Gastroesophageal sphincter (tissue), 3 donors: ENCODE measurements at regions not wholly inside any gene's neighbourhood (a gene's known extent, or its start where the extent isn't known, plus 50 kb on each side); places are given as distances from the start of the nearest gene placed in this dataset.

ENCODE experiments used
- POLR2A ChIP-seq, 2 donors: fragments of 450-650 bp; IDR thresholded peaks; one replicate each; pipeline ENCODE4 v1.6.1; 2017; ENCODE audit warnings: antibody characterized with exemption in 2 of 2, mild to moderate bottlenecking in 2 of 2, moderate library complexity in 1 of 2
- TF ChIP-seq, protein P1 (sequence below), 4 experiments: fragments of 200-600 bp in 2 of 4; fragments of 450-650 bp in 2 of 4; sonication (generic) in 1 of 4; IDR thresholded peaks; one replicate each; pipeline ENCODE4 v1.5.1; 2017 to 2019; ENCODE audit warnings: antibody characterized with exemption in 4 of 4, mild to moderate bottlenecking in 2 of 4, moderate library complexity in 2 of 4

DNA sequence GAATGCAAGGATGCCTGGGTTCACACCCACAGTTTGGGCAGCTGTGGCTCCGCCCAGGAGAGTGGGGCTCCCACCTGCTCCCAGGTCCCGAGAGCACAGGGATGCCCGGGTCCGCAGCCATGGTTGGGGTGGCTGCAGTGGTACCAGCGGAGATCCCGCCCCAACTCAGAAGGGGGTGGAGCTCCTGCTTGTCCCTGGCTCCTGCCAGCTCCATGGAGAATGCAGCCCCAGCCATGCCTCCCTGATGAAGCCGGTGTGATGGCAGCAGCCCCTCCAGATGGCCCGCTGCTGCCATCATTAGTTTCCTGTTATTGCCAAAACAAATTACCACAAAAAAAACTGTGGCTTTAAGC, 113.1 kb upstream of the RUNX3 start:
- no peak for TF ChIP-seq POLR2A (IDR thresholded peaks at IDR 0.05)
- TF ChIP-seq, protein P1, sequence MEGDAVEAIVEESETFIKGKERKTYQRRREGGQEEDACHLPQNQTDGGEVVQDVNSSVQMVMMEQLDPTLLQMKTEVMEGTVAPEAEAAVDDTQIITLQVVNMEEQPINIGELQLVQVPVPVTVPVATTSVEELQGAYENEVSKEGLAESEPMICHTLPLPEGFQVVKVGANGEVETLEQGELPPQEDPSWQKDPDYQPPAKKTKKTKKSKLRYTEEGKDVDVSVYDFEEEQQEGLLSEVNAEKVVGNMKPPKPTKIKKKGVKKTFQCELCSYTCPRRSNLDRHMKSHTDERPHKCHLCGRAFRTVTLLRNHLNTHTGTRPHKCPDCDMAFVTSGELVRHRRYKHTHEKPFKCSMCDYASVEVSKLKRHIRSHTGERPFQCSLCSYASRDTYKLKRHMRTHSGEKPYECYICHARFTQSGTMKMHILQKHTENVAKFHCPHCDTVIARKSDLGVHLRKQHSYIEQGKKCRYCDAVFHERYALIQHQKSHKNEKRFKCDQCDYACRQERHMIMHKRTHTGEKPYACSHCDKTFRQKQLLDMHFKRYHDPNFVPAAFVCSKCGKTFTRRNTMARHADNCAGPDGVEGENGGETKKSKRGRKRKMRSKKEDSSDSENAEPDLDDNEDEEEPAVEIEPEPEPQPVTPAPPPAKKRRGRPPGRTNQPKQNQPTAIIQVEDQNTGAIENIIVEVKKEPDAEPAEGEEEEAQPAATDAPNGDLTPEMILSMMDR (IDR thresholded peaks at IDR 0.05), result no peak
